Activated T-cell treated with anti-CD3 and anti-CD28 coated beads for 48 hours (primary cell): ENCODE measurements at regions not wholly inside any gene's neighbourhood (a gene's known extent, or its start where the extent isn't known, plus 50 kb on each side); places are given as distances from the start of the nearest gene placed in this dataset.
"Not testable (repeated sequence)": the region's sequence is repeated elsewhere in the genome, so short reads cannot be mapped to it uniquely, and the experiment has no call there.

Source experiments
- DNase-seq: peaks from one replicate; pipeline ENCODE4 v3.0.0-alpha.2; 2020; ENCODE audit warnings: low read depth

DNA sequence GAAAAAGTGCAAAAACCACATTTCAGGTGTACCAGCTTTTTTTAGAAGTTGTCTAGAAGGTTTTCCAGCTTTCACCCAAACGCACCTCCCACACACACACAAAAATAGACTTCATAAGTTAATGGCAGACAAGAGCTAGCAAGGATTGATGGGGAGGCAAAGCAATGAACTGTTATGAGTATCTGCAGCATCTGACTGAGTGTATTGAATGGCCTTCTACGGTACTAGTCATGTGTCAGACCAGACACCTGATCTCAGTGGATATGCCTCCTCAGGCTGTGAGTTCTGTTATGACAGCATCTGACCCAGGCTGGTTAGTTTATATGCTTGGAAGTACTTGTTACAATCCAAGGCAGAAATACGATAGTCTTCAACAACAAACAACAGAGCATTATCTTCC lies 406.1 kb upstream of the AUTS2 start:
- DNase-seq: no peak

DNA sequence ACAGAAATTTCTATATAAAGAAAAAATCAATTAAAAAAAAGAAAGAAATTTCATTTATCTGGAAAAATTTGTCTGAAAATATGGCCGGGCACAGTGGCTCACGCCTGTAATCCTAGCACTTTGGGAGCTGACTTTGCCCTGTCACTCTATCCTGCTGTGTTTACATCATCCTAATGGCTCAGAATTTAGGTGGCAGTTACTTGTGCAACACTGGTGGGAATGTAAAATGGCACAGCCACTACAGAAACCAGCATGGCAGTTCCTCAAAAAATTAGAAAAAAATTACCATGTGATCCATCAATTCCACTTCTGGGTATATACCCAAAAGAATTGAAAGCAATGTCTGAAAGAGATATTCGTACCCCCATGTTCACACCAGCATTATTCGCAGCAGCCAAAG lies 405.2 kb upstream of the AUTS2 start:
- no peak for DNase-seq

DNA sequence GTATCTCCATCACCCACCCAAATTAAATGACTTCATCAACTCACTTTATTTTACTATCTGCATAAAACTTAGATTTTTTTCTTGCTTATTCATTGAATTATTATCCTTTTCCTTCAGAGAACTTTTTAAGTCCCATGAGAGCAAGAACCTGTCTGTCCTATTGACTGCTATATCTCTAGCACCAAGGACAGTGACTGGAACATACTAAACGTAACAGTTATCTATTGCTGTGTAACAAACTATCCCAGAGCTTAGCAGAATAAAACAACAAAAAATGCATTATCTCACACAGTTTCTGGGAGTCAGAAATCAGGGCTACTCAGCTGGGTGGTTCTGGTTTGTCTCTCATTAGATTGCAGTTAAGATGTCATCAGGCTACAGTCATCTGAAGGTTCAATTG lies 401.7 kb upstream of the AUTS2 start:
- DNase-seq: no peak

DNA sequence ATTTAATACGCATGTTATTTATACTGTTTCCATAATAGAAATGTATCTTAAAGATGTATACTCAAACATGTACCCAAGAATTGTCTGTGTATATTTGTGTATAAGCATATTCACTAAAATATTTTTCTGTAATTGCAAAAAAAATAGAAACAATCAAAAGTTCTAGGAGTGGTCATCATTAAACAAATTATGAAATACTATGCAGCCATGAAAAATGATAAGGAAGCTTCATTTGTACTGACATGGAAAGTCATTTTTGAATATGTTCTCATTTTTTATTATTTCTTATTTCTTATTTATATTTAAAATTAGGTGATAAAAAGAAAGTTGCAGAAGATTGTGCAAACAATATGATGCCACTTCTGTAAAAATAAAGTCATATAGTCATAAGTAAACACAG lies 400.0 kb upstream of the AUTS2 start:
- no peak for DNase-seq

DNA sequence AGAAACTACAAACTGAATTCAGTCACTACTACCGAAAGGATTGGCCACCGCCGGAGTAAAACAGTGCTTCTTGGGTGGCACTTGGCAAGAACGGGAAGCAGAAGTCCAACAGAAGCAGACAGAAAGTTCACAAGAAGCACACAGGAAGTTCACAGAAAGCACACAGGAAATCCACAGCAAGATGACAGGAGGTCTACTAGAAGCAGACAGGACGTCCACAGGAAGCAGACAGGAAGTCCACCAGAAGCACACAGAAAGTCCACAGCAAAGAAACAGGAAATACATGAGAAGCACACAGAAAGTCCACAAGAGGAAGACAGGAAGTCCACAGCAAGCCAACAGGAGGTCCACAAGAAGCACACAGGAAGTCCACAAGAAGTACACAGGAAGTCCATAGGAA lies 399.2 kb upstream of the AUTS2 start:
- no peak for DNase-seq

DNA sequence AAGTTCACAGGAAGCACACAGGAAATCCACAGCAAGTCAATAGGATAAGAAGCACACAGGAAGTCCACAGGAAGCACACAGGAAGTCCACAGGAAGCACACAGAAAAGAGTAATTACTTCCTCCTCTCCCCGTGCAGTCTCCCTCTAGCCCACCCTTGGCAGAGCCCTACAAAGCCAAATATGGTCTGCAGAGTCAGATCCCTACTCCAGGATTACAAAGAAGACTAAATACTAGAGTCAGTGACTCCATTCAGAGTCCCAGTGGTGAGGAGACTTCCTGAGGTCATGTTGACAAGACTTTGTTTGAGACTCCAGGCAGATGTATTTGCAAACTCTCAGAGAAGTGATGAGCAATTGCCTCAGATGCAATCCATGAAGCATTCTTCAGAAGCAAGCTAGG lies 398.6 kb upstream of the AUTS2 start:
- DNase-seq: no peak

DNA sequence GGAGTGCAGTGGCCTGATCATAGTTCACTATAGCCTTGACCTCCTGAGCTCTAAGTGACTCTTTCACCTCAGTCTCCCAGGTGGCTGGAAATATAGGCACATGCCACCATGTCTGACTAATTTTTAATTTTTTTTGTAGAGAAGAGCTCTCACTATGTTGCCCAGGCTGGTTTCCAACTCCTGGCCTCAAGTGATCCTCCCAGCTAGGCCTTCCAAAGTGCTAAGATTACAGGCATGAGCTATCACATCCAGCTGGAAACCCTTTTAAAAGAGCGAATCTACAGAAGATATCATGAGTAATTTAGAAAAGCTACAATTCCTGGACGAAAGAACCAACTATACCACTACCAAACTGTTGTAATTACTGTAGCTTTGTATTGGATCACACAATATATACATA lies 394.4 kb upstream of the AUTS2 start:
- no peak for DNase-seq

DNA sequence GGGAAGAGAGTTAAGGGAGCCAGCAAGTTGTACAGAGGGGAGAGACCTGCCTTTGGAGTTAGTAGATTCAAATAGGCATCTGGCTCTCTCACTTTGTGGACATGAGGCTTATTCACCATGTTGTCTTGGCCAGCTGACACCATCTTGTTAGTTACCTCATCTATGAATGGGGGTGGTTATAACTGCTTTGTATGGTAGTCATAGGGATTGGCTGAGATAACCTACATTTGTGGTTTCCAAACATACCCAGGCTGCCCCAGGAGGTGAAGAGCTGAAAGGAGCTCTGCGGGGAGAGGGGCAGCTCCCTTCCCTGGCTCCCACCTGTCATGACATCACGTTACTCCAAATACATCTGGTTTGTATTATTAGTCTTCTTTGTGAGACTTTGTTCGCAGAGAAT lies 393.3 kb upstream of the AUTS2 start:
- DNase-seq: no peak

DNA sequence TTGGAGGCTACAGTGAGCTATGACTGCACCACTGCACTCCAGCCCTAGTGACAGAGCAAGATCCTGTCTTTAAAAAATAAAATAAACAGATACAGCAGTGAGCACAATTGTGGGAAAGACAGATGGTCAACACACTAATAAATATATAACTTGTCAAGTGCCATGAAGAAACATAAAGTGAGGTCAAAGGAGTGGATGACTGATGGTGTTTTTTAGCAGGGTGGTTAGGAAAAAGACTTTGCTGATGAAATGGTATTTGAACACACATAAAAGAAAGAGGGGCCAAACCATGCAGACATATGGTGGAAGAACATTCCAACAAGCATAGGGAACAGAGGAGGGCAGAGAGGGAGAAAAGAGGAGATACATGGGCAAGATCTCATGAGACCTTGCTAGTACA lies 392.7 kb upstream of the AUTS2 start:
- no peak for DNase-seq

DNA sequence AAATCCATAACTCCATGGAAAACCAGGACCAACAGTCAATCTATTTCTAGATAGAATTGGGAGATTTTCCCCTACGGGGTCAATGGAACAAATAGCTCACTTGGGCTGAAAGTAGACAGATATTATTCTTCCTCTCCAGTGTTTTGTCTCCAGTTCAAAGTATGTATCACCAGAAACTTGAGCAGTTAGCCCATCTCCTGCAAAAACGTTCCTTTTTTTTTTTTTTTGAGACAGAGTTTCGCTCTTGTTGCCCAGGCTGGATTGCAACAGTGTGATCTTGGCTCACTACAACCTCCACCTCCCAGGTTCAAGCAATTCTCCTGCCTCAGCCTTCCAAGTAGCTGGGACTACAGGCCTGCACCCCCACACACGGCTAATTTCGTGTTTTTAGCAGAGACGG lies 390.0 kb upstream of the AUTS2 start:
- DNase-seq: no peak

DNA sequence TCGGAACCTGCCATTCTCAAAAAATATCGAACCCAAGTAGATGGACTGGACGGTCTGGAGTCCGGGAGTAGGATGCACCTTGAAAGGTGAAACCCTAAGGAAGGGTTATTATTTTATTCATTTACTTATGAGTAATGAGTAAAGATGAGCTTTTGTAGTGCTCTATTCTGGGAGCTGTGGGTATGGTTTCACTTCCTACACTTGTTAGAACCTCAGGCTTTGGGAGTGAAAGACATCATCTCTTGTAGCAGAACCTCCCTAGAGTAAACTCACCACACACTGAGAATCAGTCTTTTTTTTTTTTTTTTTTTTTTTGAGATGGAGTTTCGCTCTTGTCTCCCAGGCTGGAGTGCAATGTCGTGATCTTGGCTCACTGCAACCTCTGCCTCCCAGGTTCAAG lies 389.4 kb upstream of the AUTS2 start:
- no peak for DNase-seq

DNA sequence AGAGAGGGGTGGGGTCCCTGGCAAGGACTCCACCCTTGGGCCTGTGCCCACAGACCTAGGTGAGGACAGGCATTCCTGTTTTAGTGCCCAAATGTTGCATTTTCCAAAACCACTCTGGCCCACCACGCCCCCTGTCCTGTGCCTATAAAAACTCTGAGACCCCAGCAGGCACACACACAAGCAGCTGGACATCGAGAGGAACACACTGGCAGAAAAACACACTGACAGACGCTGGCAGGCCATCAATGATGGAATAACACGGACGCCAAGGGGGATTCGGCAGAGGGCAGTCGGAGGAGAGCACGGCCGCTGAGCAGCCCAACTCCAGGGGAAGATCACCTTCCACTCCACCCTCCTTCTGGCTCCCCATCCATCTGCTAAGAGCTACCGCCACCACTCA lies 386.9 kb upstream of the AUTS2 start:
- DNase-seq: no peak

DNA sequence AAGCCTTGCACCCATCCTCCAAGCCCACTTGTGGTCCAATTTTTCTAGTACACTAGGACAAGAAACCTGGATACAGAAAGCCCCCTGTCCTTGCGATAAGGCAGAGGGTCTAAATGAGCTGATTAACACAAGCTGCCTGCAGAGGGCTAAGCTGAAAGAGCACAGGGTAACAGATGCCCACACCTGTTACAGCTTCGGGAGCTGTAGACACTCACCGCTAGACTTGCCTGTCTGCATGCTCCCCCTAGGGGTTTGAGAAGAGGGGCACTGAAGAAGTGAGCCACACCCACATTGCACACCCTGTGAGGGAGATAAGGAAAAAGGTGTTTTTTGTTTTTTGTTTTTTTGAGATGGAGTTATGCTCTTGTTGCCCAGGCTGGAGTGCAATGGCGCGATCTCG lies 386.5 kb upstream of the AUTS2 start:
- DNase-seq: no peak

DNA sequence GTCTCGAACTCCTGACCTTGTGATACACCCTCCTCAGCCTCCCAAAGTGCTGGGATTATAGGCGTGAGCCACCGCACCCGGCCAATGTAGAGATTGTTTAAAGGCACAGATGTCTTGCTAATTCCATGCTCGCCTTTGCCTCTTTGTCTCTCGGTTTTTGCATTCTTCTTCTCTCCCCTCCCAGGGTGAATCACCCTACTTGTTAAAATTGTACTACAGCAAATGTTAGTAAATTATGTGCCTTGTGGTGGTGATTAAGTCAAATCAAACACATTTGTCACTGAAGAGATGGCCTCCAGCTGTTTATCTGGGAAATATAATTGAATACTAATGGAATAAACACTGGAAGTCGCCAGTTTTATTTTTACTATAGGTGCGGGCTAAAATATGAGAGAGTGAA lies 384.4 kb upstream of the AUTS2 start:
- DNase-seq: no peak

DNA sequence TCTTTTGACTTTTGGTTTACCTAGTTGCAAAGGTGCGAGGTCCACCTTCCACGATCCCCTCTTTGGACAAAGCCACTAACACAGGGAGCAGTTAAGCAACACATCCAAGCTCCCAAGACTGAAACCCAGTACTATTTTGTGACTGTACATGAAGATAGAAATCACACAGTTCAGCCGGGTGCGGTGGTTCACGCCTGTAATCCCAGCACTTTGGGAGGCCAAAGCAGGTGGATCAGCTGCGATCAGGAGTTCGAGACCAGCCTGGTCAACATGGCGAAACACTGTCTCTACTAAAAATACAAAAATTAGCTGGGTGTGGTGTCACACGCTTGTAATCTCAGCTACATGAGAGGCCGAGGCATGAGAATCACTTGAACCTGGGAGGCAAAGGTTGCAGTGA lies 382.8 kb upstream of the AUTS2 start:
- not testable (repeated sequence) for DNase-seq

DNA sequence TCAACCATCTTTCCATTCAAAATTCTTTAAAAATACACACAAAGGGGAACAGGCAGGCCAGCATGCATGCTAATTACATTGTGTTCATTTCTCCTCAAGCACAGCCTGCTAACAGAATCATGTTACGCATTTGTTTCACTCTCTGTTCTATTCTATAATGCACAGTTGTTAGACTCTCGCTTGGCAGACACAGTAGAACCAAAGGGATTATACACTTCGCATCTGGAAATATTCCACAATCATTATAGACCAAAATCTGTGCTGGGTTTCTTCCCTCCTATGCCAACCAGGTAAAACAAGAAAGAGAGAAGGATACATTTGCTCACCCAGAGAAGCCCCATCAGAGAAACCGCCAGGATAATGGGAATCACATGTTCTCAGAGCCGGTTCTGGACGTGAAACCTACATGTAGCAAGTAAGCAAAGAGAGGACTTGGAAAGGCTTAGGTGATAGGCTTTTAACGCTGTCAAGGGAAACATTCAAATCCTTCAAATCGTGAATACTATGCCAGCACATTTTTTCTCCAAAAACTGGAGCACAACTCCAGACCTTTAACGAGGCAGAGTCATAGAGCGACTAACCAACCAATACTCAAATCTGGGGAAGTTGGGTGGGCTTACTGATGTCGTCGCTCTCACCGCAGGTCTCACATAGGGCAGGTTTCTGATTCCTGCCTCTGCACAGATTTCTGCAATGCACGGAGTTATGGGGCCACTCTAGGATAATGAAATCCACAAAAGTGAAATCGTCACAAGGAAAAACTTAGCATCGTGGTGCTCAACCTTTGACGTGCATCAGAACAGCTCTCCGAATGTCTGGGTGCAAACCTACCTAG lies 380.5 kb upstream of the AUTS2 start:
- no peak for DNase-seq

DNA sequence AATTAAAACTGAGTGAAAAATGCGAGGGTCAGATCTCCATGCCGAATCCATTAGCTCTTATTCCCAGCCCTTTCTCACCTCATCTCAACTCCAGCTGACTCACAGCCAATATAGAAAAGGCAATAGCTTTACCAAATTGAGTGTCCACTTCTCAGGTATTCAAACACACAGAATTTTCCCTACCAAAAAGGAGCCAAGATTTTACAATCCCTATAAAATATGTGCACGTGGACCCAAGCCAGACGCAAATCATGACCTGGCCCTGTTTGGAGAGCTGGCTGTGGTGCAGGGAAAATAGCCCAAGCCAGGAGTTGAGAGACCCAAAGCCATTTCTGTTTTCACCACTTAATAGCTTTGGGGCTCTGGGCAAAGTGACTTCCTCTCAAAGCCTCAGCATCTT lies 379.7 kb upstream of the AUTS2 start:
- no peak for DNase-seq

DNA sequence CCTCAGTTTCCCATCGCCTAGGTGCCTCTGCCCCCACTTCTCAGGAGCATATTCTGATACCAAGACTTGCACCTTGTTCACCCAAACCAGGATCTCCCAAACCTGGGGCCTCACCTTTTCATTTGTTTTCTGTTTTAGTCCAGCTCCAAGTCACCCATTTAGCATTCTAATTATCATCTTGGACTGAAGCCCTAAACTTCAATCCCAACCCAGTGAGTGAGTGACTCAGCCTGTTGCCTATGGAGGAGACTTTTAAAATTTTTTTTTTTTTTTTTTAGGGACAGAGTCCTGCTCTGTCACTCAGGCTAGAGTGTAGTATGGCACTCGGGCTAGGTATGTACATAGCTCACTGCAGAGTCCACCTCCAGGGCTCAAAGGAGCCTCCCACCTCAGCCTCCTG lies 378.9 kb upstream of the AUTS2 start:
- DNase-seq: no peak

DNA sequence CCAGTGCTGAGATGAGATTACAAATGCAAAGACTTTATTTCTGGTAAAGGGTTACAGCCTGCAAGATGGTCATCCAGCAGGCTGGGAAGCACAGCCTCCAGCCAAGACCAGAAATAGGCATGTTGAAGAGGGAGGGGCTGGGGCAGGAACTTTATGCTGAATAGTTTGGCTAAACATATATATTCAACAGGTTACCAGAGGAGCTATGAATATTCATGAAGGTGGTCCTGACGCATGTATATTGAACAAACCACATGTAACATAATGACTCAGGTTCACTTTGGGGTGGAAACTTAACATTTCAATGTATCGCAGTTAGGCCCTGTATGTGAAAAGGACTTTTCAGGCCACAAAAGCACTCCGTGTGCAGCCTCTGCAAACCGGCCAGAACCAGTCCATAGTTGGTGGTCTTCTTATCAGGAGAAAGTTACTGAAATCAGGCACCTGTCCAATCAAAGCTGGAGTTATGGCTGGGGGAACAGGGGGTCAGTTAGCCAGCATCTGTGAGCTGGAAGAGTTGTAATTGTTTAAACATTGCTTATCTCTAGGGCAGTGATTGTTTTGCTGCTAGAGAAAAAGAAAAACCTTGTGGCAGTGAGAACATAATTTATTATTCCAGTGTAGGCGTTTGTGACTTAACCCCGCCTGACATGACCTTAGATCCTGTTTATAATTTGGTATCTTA lies 372.9 kb upstream of the AUTS2 start:
- DNase-seq: no peak

DNA sequence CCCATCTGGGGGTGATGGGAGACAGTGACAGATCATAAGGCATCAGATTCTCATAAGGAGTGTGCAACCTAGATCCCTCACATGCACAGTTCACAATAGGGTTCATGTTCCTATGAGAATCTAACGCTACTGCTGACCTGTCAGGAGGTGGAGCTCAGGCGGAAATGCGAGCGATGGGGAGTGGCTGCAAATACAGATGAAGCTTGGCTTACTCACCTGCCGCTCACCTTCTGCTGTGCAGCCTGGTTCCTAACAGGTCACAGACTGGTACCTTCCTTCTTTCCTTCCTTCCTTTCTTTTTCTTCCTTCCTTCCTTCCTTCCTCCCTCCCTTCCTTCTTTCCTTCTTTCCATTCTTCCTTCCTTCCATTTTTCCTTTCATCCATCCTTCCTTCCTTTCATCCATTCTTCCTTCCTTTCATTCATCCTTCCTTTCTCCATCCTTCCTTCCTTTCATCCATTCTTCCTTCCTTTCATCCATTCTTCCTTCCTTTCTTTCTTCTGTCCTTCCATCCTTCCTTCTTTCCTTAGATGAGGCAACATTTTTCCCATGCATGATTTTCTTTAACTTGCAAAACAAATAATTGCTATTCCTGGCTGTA lies 370.0 kb upstream of the AUTS2 start:
- no peak for DNase-seq

DNA sequence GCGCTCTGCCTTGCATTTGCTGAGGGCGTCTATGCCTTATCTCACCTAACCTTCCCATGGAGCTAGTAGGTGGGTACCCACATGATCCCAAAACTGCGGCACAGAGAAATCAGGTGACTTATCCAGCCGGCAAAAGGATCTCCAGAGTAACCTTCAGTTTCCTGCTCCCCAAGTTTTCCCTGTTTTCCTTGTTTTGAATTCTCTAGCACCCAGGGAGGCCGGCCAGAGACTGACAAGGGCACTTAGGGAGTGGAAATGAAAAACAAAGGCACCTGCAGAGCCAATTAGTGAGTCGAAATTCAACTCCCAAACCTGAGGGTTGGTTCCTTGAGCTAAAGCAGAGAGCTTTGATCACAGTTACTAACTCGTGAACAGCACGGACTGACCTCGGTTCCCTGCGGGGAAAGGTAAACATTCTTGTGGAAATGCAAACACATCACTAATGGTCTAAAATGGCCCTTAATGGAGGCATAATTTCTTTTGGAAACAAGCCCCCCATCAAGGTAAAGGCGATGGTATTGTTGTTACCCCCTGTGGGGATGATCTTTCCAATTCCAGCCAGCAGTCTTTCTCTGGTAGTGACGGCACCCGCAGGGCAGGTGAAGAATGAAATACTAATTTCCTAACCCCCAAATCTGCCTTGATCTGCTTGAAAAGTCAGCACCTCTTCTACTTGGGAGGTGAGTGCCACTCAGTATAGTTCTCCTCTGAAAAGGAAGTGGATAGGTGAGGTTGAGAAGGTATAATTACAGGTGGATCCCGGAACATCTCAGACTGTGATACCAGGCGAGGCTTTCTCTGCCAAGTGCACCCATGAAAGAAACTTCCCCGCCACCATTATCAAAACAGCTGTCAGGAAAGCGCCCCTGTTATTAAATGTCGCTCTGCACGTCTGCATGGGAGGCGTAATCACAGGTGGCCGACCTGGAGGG lies 365.6 kb upstream of the AUTS2 start:
- no peak for DNase-seq

DNA sequence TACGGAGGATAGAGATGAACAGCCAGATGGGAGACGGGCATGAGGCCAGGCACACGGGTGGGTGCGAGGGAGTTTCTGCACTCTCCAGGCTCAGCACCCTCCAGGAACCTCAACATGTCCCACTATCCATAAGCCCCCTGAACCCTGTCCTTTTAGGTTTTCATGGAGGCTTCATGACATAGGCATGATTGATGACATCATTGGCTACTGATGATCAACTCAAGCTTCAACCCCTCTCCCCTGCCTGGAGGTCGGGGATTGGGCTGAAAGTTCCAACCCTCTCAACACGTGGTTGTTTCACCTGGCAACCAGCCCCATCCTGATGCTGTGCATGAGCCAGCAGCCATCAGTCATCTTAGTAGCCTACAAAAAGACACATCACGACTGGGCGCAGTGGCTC lies 360.7 kb upstream of the AUTS2 start:
- no peak for DNase-seq
